ENCODE measurements at regions not wholly inside any gene's neighbourhood (a gene's known extent, or its start where the extent isn't known, plus 50 kb on each side); places are given as distances from the start of the nearest gene placed in this dataset.
"Not testable (repeated sequence)": the region's sequence is repeated elsewhere in the genome, so short reads cannot be mapped to it uniquely, and the experiment has no call there.

- no peak for DNase-seq (ENCODE audit: low spot score)
- Mint-ChIP-seq H3K27me3 (ENCODE audit: low read depth) (no peaks in the 10 kb centered on the region), H3K36me3 (ENCODE audit: low read depth) (no peaks in the 10 kb centered on the region), H3K4me1 (ENCODE audit: low read depth) (no peaks in the 10 kb centered on the region), H3K27ac (no peak overlapping the region), H3K9me3 (peaks cover 54% of the 10 kb centered on the region), H3K4me3 (no peak overlapping the region)
Measured at GRCh38 chr7:67907792-67908191, 911.2 kb downstream of the TYW1 start.

- H3K9me3 Mint-ChIP-seq: peaks cover 53% of the 10 kb centered on the region
- H3K27me3 Mint-ChIP-seq (ENCODE audit: low read depth): no peaks in the 10 kb centered on the region
- no peak overlapping the region for H3K4me3 Mint-ChIP-seq
- no peaks in the 10 kb centered on the region for H3K36me3 Mint-ChIP-seq (ENCODE audit: low read depth)
- H3K27ac Mint-ChIP-seq: no peak overlapping the region
- no peak for DNase-seq (ENCODE audit: low spot score)
- H3K4me1 Mint-ChIP-seq (ENCODE audit: low read depth): no peaks in the 10 kb centered on the region
Measured at GRCh38 chr7:67912437-67912836, 915.8 kb downstream of the TYW1 start.

GRCh38 chr7:67913604-67914003 is 917.0 kb downstream of the TYW1 start:
- Mint-ChIP-seq H3K27me3 (ENCODE audit: low read depth) (no peaks in the 10 kb centered on the region), H3K9me3 (peaks cover 53% of the 10 kb centered on the region), H3K4me3 (no peak overlapping the region), H3K27ac (no peak overlapping the region), H3K36me3 (ENCODE audit: low read depth) (peaks cover 2% of the 10 kb centered on the region), H3K4me1 (ENCODE audit: low read depth) (no peaks in the 10 kb centered on the region)
- DNase-seq (ENCODE audit: low spot score): no peak

GRCh38 chr7:67916111-67916510 is 919.5 kb downstream of the TYW1 start:
- not testable (repeated sequence) for DNase-seq (ENCODE audit: low spot score); H3K27me3 Mint-ChIP-seq (ENCODE audit: low read depth); H3K27ac Mint-ChIP-seq; H3K4me3 Mint-ChIP-seq; H3K4me1 Mint-ChIP-seq (ENCODE audit: low read depth); H3K36me3 Mint-ChIP-seq (ENCODE audit: low read depth)
- H3K9me3 Mint-ChIP-seq: peaks cover 51% of the 10 kb centered on the region

- no peak overlapping the region for H3K4me3 Mint-ChIP-seq
- H3K4me1 Mint-ChIP-seq (ENCODE audit: low read depth): no peaks in the 10 kb centered on the region
- DNase-seq (ENCODE audit: low spot score): no peak
- peaks cover 2% of the 10 kb centered on the region for H3K36me3 Mint-ChIP-seq (ENCODE audit: low read depth)
- H3K27me3 Mint-ChIP-seq (ENCODE audit: low read depth): no peaks in the 10 kb centered on the region
- H3K27ac Mint-ChIP-seq: no peak overlapping the region
- peaks cover 49% of the 10 kb centered on the region for H3K9me3 Mint-ChIP-seq
Measured at GRCh38 chr7:67916571-67917436, 920.2 kb downstream of the TYW1 start.

GRCh38 chr7:67917437-67917755 is 920.8 kb downstream of the TYW1 start:
- Mint-ChIP-seq H3K27ac (no peak overlapping the region), H3K9me3 (peaks cover 48% of the 10 kb centered on the region), H3K4me1 (ENCODE audit: low read depth) (no peaks in the 10 kb centered on the region), H3K36me3 (ENCODE audit: low read depth) (peaks cover 2% of the 10 kb centered on the region), H3K4me3 (no peak overlapping the region), H3K27me3 (ENCODE audit: low read depth) (no peaks in the 10 kb centered on the region)
- DNase-seq (ENCODE audit: low spot score): no peak

GRCh38 chr7:67918158-67918557 is 921.5 kb downstream of the TYW1 start:
- Mint-ChIP-seq H3K36me3 (ENCODE audit: low read depth) (peaks cover 2% of the 10 kb centered on the region), H3K4me1 (ENCODE audit: low read depth) (no peaks in the 10 kb centered on the region), H3K27ac (no peak overlapping the region), H3K27me3 (ENCODE audit: low read depth) (no peaks in the 10 kb centered on the region), H3K9me3 (peaks cover 46% of the 10 kb centered on the region), H3K4me3 (no peak overlapping the region)
- no peak for DNase-seq (ENCODE audit: low spot score)

- Mint-ChIP-seq H3K36me3 (ENCODE audit: low read depth) (no peaks in the 10 kb centered on the region), H3K27ac (no peak overlapping the region), H3K4me3 (no peak overlapping the region), H3K9me3 (peaks cover 42% of the 10 kb centered on the region), H3K27me3 (ENCODE audit: low read depth) (no peaks in the 10 kb centered on the region), H3K4me1 (ENCODE audit: low read depth) (no peaks in the 10 kb centered on the region)
- DNase-seq (ENCODE audit: low spot score): no peak
Measured at GRCh38 chr7:67923286-67923685, 926.7 kb downstream of the TYW1 start.

- H3K9me3 Mint-ChIP-seq: peaks cover 57% of the 10 kb centered on the region
- H3K36me3 Mint-ChIP-seq (ENCODE audit: low read depth): no peaks in the 10 kb centered on the region
- DNase-seq (ENCODE audit: low spot score): no peak
- H3K4me3 Mint-ChIP-seq: no peak overlapping the region
- H3K27me3 Mint-ChIP-seq (ENCODE audit: low read depth): no peaks in the 10 kb centered on the region
- no peaks in the 10 kb centered on the region for H3K4me1 Mint-ChIP-seq (ENCODE audit: low read depth)
- no peak overlapping the region for H3K27ac Mint-ChIP-seq
Measured at GRCh38 chr7:67928141-67928540, 931.5 kb downstream of the TYW1 start.

GRCh38 chr7:67936447-67936846 is 939.8 kb downstream of the TYW1 start:
- H3K36me3 Mint-ChIP-seq (ENCODE audit: low read depth); H3K27me3 Mint-ChIP-seq (ENCODE audit: low read depth); DNase-seq (ENCODE audit: low spot score); H3K27ac Mint-ChIP-seq; H3K4me1 Mint-ChIP-seq (ENCODE audit: low read depth); H3K4me3 Mint-ChIP-seq: not testable (repeated sequence)
- peaks cover 37% of the 10 kb centered on the region for H3K9me3 Mint-ChIP-seq

GRCh38 chr7:67940400-67940799 is 943.8 kb downstream of the TYW1 start:
- no peak overlapping the region for H3K27ac Mint-ChIP-seq
- DNase-seq (ENCODE audit: low spot score): no peak
- no peaks in the 10 kb centered on the region for H3K4me1 Mint-ChIP-seq (ENCODE audit: low read depth)
- no peaks in the 10 kb centered on the region for H3K36me3 Mint-ChIP-seq (ENCODE audit: low read depth)
- H3K9me3 Mint-ChIP-seq: peaks cover 36% of the 10 kb centered on the region
- no peaks in the 10 kb centered on the region for H3K27me3 Mint-ChIP-seq (ENCODE audit: low read depth)
- no peak overlapping the region for H3K4me3 Mint-ChIP-seq

- H3K36me3 Mint-ChIP-seq (ENCODE audit: low read depth): no peaks in the 10 kb centered on the region
- H3K9me3 Mint-ChIP-seq: peaks cover 44% of the 10 kb centered on the region
- H3K27ac Mint-ChIP-seq: no peak overlapping the region
- H3K4me1 Mint-ChIP-seq (ENCODE audit: low read depth): no peaks in the 10 kb centered on the region
- H3K4me3 Mint-ChIP-seq: no peak overlapping the region
- no peaks in the 10 kb centered on the region for H3K27me3 Mint-ChIP-seq (ENCODE audit: low read depth)
- DNase-seq (ENCODE audit: low spot score): no peak
Measured at GRCh38 chr7:67947191-67947590, 950.6 kb downstream of the TYW1 start.

GRCh38 chr7:67947646-67948045 is 951.0 kb downstream of the TYW1 start:
- Mint-ChIP-seq H3K4me1 (ENCODE audit: low read depth) (no peaks in the 10 kb centered on the region), H3K9me3 (peaks cover 44% of the 10 kb centered on the region), H3K27me3 (ENCODE audit: low read depth) (no peaks in the 10 kb centered on the region), H3K36me3 (ENCODE audit: low read depth) (no peaks in the 10 kb centered on the region), H3K27ac (no peak overlapping the region), H3K4me3 (no peak overlapping the region)
- no peak for DNase-seq (ENCODE audit: low spot score)

- no peak for DNase-seq (ENCODE audit: low spot score)
- Mint-ChIP-seq H3K27me3 (ENCODE audit: low read depth) (no peaks in the 10 kb centered on the region), H3K9me3 (peaks cover 50% of the 10 kb centered on the region), H3K4me3 (no peak overlapping the region), H3K27ac (no peak overlapping the region), H3K36me3 (ENCODE audit: low read depth) (no peaks in the 10 kb centered on the region), H3K4me1 (ENCODE audit: low read depth) (no peaks in the 10 kb centered on the region)
Measured at GRCh38 chr7:67950321-67951083, 953.9 kb downstream of the TYW1 start.
